Spleen (tissue), 7 donors: ENCODE measurements at regions not wholly inside any gene's neighbourhood (a gene's known extent, or its start where the extent isn't known, plus 50 kb on each side); places are given as distances from the start of the nearest gene placed in this dataset.

Experiments
- CTCF ChIP-seq, 11 experiments: fragments of 200-600 bp in 7 of 11; fragments of 450-650 bp in 4 of 11; sonication (generic) in 4 of 11; IDR thresholded peaks in 8 of 11; conservative IDR thresholded peaks in 3 of 11; 1 replicate in 7 of 11; 2 replicates in 4 of 11; pipeline versions ENCODE4 v1.4.0 to v1.8.0; 2016 to 2021; ENCODE audit warnings: antibody characterized with exemption in 11 of 11, inconsistent platforms in 4 of 11, mild to moderate bottlenecking in 1 of 11
- POLR2A ChIP-seq, 3 donors: fragments of 450-650 bp; IDR thresholded peaks; one replicate each; pipeline ENCODE4 v1.5.1; 2017; ENCODE audit warnings: antibody characterized with exemption in 3 of 3, mild to moderate bottlenecking in 1 of 3
- POLR2AphosphoS5 ChIP-seq, 3 donors: sonication (generic); formaldehyde crosslinking; IDR thresholded peaks; one replicate each; pipeline ENCODE4 v1.5.1; 2017; ENCODE audit warnings: antibody characterized with exemption in 3 of 3
- donor health status: DM: no; HTN: no; CAD: no; lungs with moderate emphysema.
- donor health status: DM: no; HTN: no; CAD: no.
- donor health status: DM: no; HTN: no; CAD: no.

GRCh38 chr10:123522702-123523312 is 143.3 kb upstream of the GPR26 start:
- TF ChIP-seq CTCF (IDR thresholded peaks at IDR 0.05 in 8 of 11, conservative IDR thresholded peaks at IDR 0.05 in 3 of 11) (no peak), POLR2A (IDR thresholded peaks at IDR 0.05) (no peak), POLR2AphosphoS5 (IDR thresholded peaks at IDR 0.05) (no peak)
